Liver (tissue), 7 donors: ENCODE measurements at regions not wholly inside any gene's neighbourhood (a gene's known extent, or its start where the extent isn't known, plus 50 kb on each side); places are given as distances from the start of the nearest gene placed in this dataset.

Source experiments
- DNase-seq: peaks from one replicate; pipeline ENCODE4 v3.0.0-alpha.2; 2017; ENCODE audit warnings: low spot score
- H3K27ac ChIP-seq, 2 donors: one replicate each; pipeline ENCODE4 v1.7.0; 2013; ENCODE audit warnings: inconsistent platforms in 2 of 2, low read length in 2 of 2, control low read depth in 1 of 2, low read depth in 1 of 2, mild to moderate bottlenecking in 1 of 2
- H3K27me3 ChIP-seq, 4 donors: one replicate each; pipeline versions ENCODE4 v1.6.1 to v1.7.0; 2013; ENCODE audit warnings: low read length in 3 of 4, inconsistent platforms in 1 of 4, mild to moderate bottlenecking in 1 of 4, moderate library complexity in 1 of 4; ENCODE audit not compliant: control insufficient read depth in 4 of 4, insufficient read depth in 4 of 4
- H3K36me3 ChIP-seq, 4 donors: one replicate each; pipeline versions ENCODE4 v1.6.1 to v1.7.0; 2013; ENCODE audit warnings: low read length in 3 of 4, mild to moderate bottlenecking in 3 of 4, low read depth in 1 of 4, moderate library complexity in 1 of 4; ENCODE audit not compliant: control insufficient read depth in 4 of 4, insufficient read depth in 3 of 4
- H3K4me1 ChIP-seq, 4 donors: one replicate each; pipeline versions ENCODE4 v1.6.1 to v1.7.0; 2013; ENCODE audit warnings: low read length in 3 of 4, mild to moderate bottlenecking in 3 of 4, moderate library complexity in 1 of 4; ENCODE audit not compliant: control insufficient read depth in 4 of 4, insufficient read depth in 4 of 4
- H3K4me3 ChIP-seq, 3 donors: one replicate each; pipeline versions ENCODE4 v1.6.1 to v1.7.0; 2013; ENCODE audit warnings: low read length in 3 of 3, control low read depth in 1 of 3, low read depth in 1 of 3, mild to moderate bottlenecking in 1 of 3
- H3K9ac ChIP-seq, 2 donors: one replicate each; pipeline ENCODE4 v1.7.0; 2013; ENCODE audit warnings: low read length in 2 of 2, mild to moderate bottlenecking in 2 of 2, moderate library complexity in 2 of 2, control low read depth in 1 of 2, low read depth in 1 of 2
- H3K9me3 ChIP-seq, 4 donors: one replicate each; pipeline versions ENCODE4 v1.6.1 to v1.7.0; 2013; ENCODE audit warnings: low read length in 3 of 4; ENCODE audit not compliant: control insufficient read depth in 4 of 4
- FOXA1 ChIP-seq: IDR thresholded peaks from 2 replicates; pipeline ENCODE4 v1.6.1; 2016; ENCODE audit warnings: antibody characterized with exemption
- FOXA2 ChIP-seq: IDR thresholded peaks from 2 replicates; pipeline ENCODE4 v1.6.1; 2016; ENCODE audit warnings: antibody characterized with exemption
- GABPA ChIP-seq, 2 donors: IDR thresholded peaks in 1 of 2; conservative IDR thresholded peaks in 1 of 2; 2 replicates each; pipeline ENCODE4 v1.6.1; 2016; ENCODE audit warnings: antibody characterized with exemption in 2 of 2, mild to moderate bottlenecking in 1 of 2, moderate library complexity in 1 of 2
- HNF4G ChIP-seq: IDR thresholded peaks from 2 replicates; pipeline ENCODE4 v1.6.1; 2016; ENCODE audit warnings: antibody characterized with exemption
- JUND ChIP-seq, 2 donors: IDR thresholded peaks; 2 replicates each; pipeline ENCODE4 v1.6.1; 2016; ENCODE audit warnings: antibody characterized with exemption in 2 of 2
- MAX ChIP-seq: IDR thresholded peaks from 2 replicates; pipeline ENCODE4 v1.6.1; 2016; ENCODE audit warnings: antibody characterized with exemption
- NR2F2 ChIP-seq: IDR thresholded peaks from 2 replicates; pipeline ENCODE4 v1.6.1; 2016; ENCODE audit warnings: antibody characterized with exemption
- RXRA ChIP-seq, 2 donors: IDR thresholded peaks; 2 replicates each; pipeline ENCODE4 v1.6.1; 2017 to 2018; ENCODE audit warnings: antibody characterized with exemption in 2 of 2, mild to moderate bottlenecking in 1 of 2
- SP1 ChIP-seq: IDR thresholded peaks from 2 replicates; pipeline ENCODE4 v1.6.1; 2018; ENCODE audit warnings: antibody characterized with exemption, mild to moderate bottlenecking
- TAF1 ChIP-seq: conservative IDR thresholded peaks from 2 replicates; pipeline ENCODE4 v1.6.1; 2016; ENCODE audit warnings: antibody characterized with exemption, mild to moderate bottlenecking
- ZBTB33 ChIP-seq: IDR thresholded peaks from 2 replicates; pipeline ENCODE4 v1.6.1; 2016; ENCODE audit warnings: antibody characterized with exemption
- WGBS: extraction: QIAGEN DNeasy Blood & Tissue Kit; methylation state at CpG from one replicate; pipeline ENCODE4 v1.1.7; 2013; 5-methylcytosine and 5-hydroxymethylcytosine counted together
- donor health status: healthy.
- donor health status: healthy.
- donor health status: healthy.
- donor health status: healthy.

GRCh38 chr9:99416007-99416406 is 193.9 kb downstream of the SEC61B start (continued):
- TF ChIP-seq ZBTB33 (no peak), JUND (IDR thresholded peaks at IDR 0.05) (no peak), FOXA2 (no peak), TAF1 (no peak)

GRCh38 chr9:99419070-99419469 is 197.0 kb downstream of the SEC61B start:
- DNase-seq, result no peak
- H3K4me3 ChIP-seq, result no peak overlapping the region
- WGBS, result 84% methylated on average over 4 of the region's 4 CpGs

GRCh38 chr9:99421369-99421768 is 199.3 kb downstream of the SEC61B start:
- H3K27me3 ChIP-seq, result no peaks in the 10 kb centered on the region
- WGBS, result 79% methylated on average over 4 of the region's 4 CpGs
- H3K27ac ChIP-seq, result no peak overlapping the region
- no peaks in the 10 kb centered on the region for H3K36me3 ChIP-seq
- TF ChIP-seq GABPA (IDR thresholded peaks at IDR 0.05 in 1 of 2, conservative IDR thresholded peaks at IDR 0.05 in 1 of 2), result no peak
- no peak for TF ChIP-seq SP1
- no peak for TF ChIP-seq JUND (IDR thresholded peaks at IDR 0.05)
- no peak for TF ChIP-seq FOXA1
- no peak for TF ChIP-seq RXRA (IDR thresholded peaks at IDR 0.05)
- no peaks in the 10 kb centered on the region for H3K4me1 ChIP-seq
- no peak overlapping the region for H3K9ac ChIP-seq
- DNase-seq, result no peak
- H3K9me3 ChIP-seq, result no peaks in the 10 kb centered on the region
- H3K4me3 ChIP-seq, result no peak overlapping the region

More at GRCh38 chr9:99419070-99419469, 197.0 kb downstream of the SEC61B start:
- Histone ChIP-seq H3K36me3 (no peaks in the 10 kb centered on the region), H3K4me1 (no peaks in the 10 kb centered on the region), H3K27me3 (no peaks in the 10 kb centered on the region), H3K9me3 (no peaks in the 10 kb centered on the region), H3K27ac (no peak overlapping the region), H3K9ac (no peak overlapping the region)
- TF ChIP-seq HNF4G (no peak), NR2F2 (no peak)

GRCh38 chr9:99425124-99425523 is 203.0 kb downstream of the SEC61B start:
- Histone ChIP-seq H3K36me3 (no peaks in the 10 kb centered on the region), H3K27ac (no peak overlapping the region), H3K27me3 (no peaks in the 10 kb centered on the region), H3K4me1 (no peaks in the 10 kb centered on the region), H3K9ac (no peak overlapping the region), H3K4me3 (no peak overlapping the region), H3K9me3 (peaks cover 0 to 2% (median 0%) of the 10 kb centered on the region in 4 donors)
- no peak for DNase-seq
- TF ChIP-seq MAX (no peak), GABPA (IDR thresholded peaks at IDR 0.05 in 1 of 2, conservative IDR thresholded peaks at IDR 0.05 in 1 of 2) (no peak)
